Ovary (tissue), 7 donors: ENCODE measurements at regions not wholly inside any gene's neighbourhood (a gene's known extent, or its start where the extent isn't known, plus 50 kb on each side); places are given as distances from the start of the nearest gene placed in this dataset.

Experiments
- DNase-seq, 5 donors: peaks; one replicate each; pipeline ENCODE4 v3.0.0-alpha.2; 2019 to 2020
- H3K27ac ChIP-seq, 2 donors: fragments of 200-600 bp; one replicate each; pipeline versions ENCODE4 v1.5.1 to v1.8.0; 2019 to 2022
- H3K27me3 ChIP-seq: fragments of 200-600 bp; one replicate; pipeline ENCODE4 v1.8.0; 2022
- H3K36me3 ChIP-seq: fragments of 200-600 bp; sonication (generic); one replicate; pipeline ENCODE4 v1.5.1; 2019
- H3K4me1 ChIP-seq: one replicate; pipeline ENCODE4 v1.8.1; 2013; ENCODE audit warnings: mild to moderate bottlenecking, moderate library complexity; ENCODE audit not compliant: insufficient read depth
- H3K4me3 ChIP-seq: fragments of 200-600 bp; sonication (generic); one replicate; pipeline ENCODE4 v1.5.1; 2017
- H3K9me3 ChIP-seq, 2 donors: fragments of 200-600 bp in 1 of 2; sonication (generic) in 1 of 2; one replicate each; pipeline versions ENCODE4 v1.5.1 to v1.8.1; 2013 to 2019; ENCODE audit warnings: mild to moderate bottlenecking in 1 of 2, moderate library complexity in 1 of 2
- CTCF ChIP-seq, 3 donors: fragments of 450-650 bp in 2 of 3; fragments of 200-600 bp in 1 of 3; IDR thresholded peaks; one replicate each; pipeline versions ENCODE4 v1.5.1 to v1.8.0; 2016 to 2022; ENCODE audit warnings: antibody characterized with exemption in 3 of 3, mild to moderate bottlenecking in 1 of 3
- EP300 ChIP-seq: sonication (generic); formaldehyde crosslinking; IDR thresholded peaks from one replicate; pipeline ENCODE4 v1.6.1; 2017; ENCODE audit warnings: antibody characterized with exemption
- POLR2A ChIP-seq: fragments of 450-650 bp; IDR thresholded peaks from one replicate; pipeline ENCODE4 v1.6.1; 2017; ENCODE audit warnings: antibody characterized with exemption, mild to moderate bottlenecking, moderate library complexity
- WGBS, 3 donors: extraction: QIAGEN DNeasy Blood & Tissue Kit in 1 of 3; methylation state at CpG; one replicate each; pipeline versions ENCODE4 v1.1.5 to v1.1.7; 2013 to 2017; 5-methylcytosine and 5-hydroxymethylcytosine counted together
- intact Hi-C, 4 donors: fragments of 100-400 bp; cut with DNase I; formaldehyde crosslinking; loops; one replicate each; pipeline versions ENCODE4 v1.11.0 to v1.15.1; 2022 to 2023
- donor health status: DM: no; HTN: no; CAD: no; lungs with moderate emphysema.
- donor health status: DM: no; HTN: no; CAD: no.
- donor health status: Bipolar disorder and iron deficiency.
- donor health status: DM: no; HTN: no; CAD: no.
- donor health status: DM: yes; HTN: yes; CAD: no.

GRCh38 chr10:88073682-88074081 lies 210.3 kb downstream of the PTEN start:
- no peak for TF ChIP-seq CTCF (IDR thresholded peaks at IDR 0.05)
- Histone ChIP-seq H3K27ac (no peak overlapping the region), H3K36me3 (no peaks in the 10 kb centered on the region), H3K4me3 (no peak overlapping the region), H3K27me3 (no peaks in the 10 kb centered on the region), H3K4me1 (no peaks in the 10 kb centered on the region), H3K9me3 (no peaks in the 10 kb centered on the region)
- 54 to 61% (median 59%) methylated on average over 4 of the region's 4 CpGs for WGBS, 3 donors
- intact Hi-C loops: no loop called here
- DNase-seq: no peak

- DNase-seq: no peak
- Histone ChIP-seq H3K36me3 (no peaks in the 10 kb centered on the region), H3K4me1 (no peaks in the 10 kb centered on the region), H3K27me3 (no peaks in the 10 kb centered on the region), H3K4me3 (no peak overlapping the region), H3K9me3 (no peaks in the 10 kb centered on the region), H3K27ac (no peak overlapping the region)
- TF ChIP-seq CTCF (IDR thresholded peaks at IDR 0.05): no peak
- no peak for TF ChIP-seq POLR2A
- no peak for TF ChIP-seq EP300
- WGBS, 3 donors: 89 to 95% (median 91%) methylated on average over 5 of the region's 5 CpGs
- intact Hi-C loops: no loop called here
Observed at GRCh38 chr10:88074971-88075370, 211.5 kb downstream of the PTEN start.

- intact Hi-C loops: no loop called here
- WGBS, 3 donors: 89 to 92% (median 90%) methylated on average over 10 of the region's 10 CpGs
Observed at GRCh38 chr10:88076027-88076880, 212.8 kb downstream of the PTEN start.

GRCh38 chr10:88077977-88078376 lies 214.6 kb downstream of the PTEN start:
- 70 to 90% (median 85%) methylated on average over 4 of the region's 4 CpGs for WGBS, 3 donors
- DNase-seq: no peak
- intact Hi-C loops: no loop called here
- no peaks in the 10 kb centered on the region for H3K27me3 ChIP-seq
- H3K36me3 ChIP-seq: no peaks in the 10 kb centered on the region
- TF ChIP-seq POLR2A: no peak
- no peak for TF ChIP-seq CTCF (IDR thresholded peaks at IDR 0.05)
- no peak for TF ChIP-seq EP300
- no peaks in the 10 kb centered on the region for H3K4me1 ChIP-seq
- H3K4me3 ChIP-seq: no peak overlapping the region
- H3K9me3 ChIP-seq: no peaks in the 10 kb centered on the region
- H3K27ac ChIP-seq: no peak overlapping the region

More at GRCh38 chr10:88076027-88076880, 212.8 kb downstream of the PTEN start:
- Histone ChIP-seq H3K36me3 (no peaks in the 10 kb centered on the region), H3K4me3 (no peak overlapping the region), H3K27me3 (no peaks in the 10 kb centered on the region), H3K4me1 (no peaks in the 10 kb centered on the region), H3K9me3 (no peaks in the 10 kb centered on the region), H3K27ac (no peak overlapping the region)
- no peak for DNase-seq
- TF ChIP-seq EP300 (no peak), POLR2A (no peak), CTCF (IDR thresholded peaks at IDR 0.05) (no peak)
